B cell (primary cell): ENCODE measurements at regions not wholly inside any gene's neighbourhood (a gene's known extent, or its start where the extent isn't known, plus 50 kb on each side); places are given as distances from the start of the nearest gene placed in this dataset.

Experiments
- EZH2 ChIP-seq: IDR thresholded peaks from 2 replicates; pipeline ENCODE4 v1.6.1; 2012; ENCODE audit warnings: borderline replicate concordance, low read depth, mild to moderate bottlenecking, moderate library complexity, low read length; ENCODE audit not compliant: insufficient read depth, poor library complexity, severe bottlenecking
- TF ChIP-seq, protein P1 (sequence below): fragments of 200-600 bp; IDR thresholded peaks from one replicate; pipeline ENCODE4 v1.8.0; 2022; ENCODE audit warnings: antibody characterized with exemption, mild to moderate bottlenecking

DNA sequence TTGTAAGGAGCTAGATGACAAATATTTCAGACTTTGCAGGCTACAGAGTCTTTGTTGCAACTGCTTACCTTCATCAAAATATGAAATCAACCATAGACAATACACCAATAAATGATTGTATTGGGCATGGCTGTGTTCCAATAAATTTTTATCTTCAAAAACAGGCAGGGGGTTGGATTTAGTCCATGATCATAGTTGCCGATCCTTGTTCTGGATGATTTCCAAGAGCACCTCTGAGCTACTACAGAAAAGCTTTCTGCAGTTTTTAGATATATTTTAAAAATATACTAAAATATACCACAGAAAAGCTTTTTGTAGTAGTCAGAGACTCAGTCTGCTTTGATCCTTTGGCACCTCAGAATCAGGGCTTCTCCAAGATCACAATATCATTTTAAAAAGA is 145.0 kb downstream of the HTR1B start:
- TF ChIP-seq, protein P1, sequence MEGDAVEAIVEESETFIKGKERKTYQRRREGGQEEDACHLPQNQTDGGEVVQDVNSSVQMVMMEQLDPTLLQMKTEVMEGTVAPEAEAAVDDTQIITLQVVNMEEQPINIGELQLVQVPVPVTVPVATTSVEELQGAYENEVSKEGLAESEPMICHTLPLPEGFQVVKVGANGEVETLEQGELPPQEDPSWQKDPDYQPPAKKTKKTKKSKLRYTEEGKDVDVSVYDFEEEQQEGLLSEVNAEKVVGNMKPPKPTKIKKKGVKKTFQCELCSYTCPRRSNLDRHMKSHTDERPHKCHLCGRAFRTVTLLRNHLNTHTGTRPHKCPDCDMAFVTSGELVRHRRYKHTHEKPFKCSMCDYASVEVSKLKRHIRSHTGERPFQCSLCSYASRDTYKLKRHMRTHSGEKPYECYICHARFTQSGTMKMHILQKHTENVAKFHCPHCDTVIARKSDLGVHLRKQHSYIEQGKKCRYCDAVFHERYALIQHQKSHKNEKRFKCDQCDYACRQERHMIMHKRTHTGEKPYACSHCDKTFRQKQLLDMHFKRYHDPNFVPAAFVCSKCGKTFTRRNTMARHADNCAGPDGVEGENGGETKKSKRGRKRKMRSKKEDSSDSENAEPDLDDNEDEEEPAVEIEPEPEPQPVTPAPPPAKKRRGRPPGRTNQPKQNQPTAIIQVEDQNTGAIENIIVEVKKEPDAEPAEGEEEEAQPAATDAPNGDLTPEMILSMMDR, result no peak
- no peak for TF ChIP-seq EZH2
